DMS153 treated with DMSO at 0.1 percent for 48 hours (cell line): ENCODE measurements at regions not wholly inside any gene's neighbourhood (a gene's known extent, or its start where the extent isn't known, plus 50 kb on each side); places are given as distances from the start of the nearest gene placed in this dataset.
"Not testable (repeated sequence)": the region's sequence is repeated elsewhere in the genome, so short reads cannot be mapped to it uniquely, and the experiment has no call there.

ENCODE experiments used
- DNase-seq: peaks from one replicate; lab custom pipeline; 2025; ENCODE audit not compliant: unreplicated experiment; lab: John Stamatoyannopoulos, UW

DNA sequence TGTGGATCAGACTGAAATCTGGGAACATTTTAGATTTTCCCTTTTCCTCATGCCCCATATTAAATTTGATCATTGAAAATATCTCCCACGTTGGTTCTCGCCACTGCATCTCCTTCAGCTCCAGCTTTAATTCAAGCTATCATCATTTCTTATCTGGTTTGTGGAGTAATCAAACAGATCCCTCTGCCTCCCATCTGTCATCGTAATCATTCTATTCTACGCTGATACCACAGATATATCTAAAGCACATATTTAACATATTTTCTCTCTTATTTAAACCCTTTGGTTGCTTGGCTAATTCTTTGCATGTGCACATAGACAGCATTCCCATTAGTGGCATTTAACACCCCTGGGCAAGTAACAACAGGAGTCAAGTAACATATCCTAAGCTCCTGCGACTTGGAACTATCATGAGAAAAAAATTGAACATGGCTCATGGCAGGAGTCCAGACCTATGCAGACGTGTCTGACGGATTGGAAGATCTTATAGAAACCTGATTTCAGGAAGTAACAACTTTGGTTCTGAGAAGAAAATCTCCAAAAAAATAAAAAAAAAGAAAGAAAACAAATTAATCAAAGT lies 158.8 kb upstream of the KYNU start:
- no peak for DNase-seq

DNA sequence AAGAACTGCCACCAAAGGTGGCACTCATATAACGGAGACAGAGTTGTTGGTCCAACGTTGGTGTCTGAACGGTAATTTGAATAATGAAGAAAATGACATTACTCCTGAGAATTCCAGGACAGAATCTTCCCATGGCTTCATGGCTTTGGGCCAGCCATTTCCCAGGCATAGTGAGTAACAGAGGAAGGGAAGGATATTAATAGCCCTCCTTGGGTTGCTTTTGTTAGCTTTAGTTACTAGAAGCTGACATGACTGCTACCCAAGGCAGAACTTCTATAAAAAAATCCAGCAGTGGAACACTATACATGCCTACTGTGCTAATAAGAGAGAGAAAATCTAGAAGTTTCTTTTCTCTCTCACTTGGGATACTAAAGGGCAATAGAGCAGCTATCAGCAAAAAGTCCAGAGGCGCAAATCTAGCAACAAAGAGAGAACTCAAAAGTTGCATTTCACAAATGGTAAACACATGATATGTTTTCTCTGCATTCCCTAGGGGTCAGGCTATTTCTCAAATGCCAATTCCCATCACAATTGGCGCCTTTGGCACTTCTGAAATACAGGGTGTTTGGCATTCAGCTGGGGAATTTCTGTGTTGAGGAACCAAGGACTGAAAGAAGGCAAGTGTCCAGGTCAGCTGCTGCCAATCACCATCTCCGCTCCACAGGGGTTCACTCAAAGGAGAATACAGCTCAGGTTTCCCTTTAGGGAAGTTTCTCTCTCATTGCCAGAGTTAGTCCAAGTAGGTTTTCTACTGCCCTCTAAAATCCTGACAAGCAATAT lies 160.8 kb upstream of the KYNU start:
- DNase-seq: no peak

DNA sequence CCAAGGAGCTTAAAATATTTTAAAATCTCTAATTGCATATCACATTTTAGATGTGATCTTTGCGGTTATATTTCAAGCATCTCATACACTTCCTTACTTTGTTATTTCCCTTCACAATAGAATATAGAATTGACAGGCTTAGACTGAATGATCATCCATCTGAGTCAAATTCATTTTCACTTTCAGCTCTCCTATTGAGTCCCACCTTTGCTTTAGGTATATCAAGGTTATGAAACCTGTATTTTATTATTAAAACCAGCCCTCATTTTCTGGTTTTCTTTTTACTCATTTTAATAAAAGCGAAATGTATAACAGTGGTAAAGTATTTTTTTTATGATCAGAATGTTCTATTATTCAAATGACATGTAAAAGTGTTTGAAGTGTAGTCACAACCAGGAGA lies 162.9 kb upstream of the KYNU start:
- no peak for DNase-seq

DNA sequence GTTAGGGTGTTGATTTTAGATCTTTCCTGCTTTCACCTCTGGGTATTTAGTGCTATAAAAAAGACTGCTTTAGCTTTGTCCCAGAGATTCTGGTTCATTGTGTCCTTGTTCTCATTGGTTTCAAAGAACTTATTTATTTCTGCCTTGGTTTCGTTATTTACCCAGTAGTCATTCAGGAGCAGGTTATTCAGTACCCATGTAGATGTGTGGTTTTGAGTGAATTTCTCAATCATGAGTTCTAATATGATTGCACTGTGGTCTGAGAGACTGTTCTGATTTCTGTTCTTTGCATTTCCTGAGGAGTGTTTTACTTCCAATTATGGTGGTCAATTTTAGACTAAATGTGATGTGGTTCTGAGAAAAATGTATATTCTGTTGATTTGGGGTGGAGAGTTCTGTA lies 167.1 kb upstream of the KYNU start:
- no peak for DNase-seq

DNA sequence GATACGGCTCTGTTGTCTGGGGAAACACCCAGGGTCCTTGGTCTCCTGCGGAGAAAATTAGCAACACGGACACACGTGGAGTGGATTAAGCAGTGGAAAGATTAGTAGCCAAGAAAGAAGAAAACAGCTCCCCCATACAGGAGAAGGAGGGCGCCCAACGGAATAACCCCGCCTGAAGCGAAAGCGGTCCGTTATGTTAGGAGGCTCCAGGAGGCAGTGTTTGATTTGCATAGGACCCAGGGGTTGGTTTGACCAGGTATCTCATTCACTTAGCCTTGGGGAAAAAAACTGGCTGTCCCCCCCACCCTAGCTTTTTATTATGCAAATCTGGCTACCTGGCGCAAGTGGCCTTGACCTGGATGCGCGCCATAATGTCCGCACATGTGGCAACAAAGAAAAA lies 170.1 kb upstream of the KYNU start:
- DNase-seq: no peak

DNA sequence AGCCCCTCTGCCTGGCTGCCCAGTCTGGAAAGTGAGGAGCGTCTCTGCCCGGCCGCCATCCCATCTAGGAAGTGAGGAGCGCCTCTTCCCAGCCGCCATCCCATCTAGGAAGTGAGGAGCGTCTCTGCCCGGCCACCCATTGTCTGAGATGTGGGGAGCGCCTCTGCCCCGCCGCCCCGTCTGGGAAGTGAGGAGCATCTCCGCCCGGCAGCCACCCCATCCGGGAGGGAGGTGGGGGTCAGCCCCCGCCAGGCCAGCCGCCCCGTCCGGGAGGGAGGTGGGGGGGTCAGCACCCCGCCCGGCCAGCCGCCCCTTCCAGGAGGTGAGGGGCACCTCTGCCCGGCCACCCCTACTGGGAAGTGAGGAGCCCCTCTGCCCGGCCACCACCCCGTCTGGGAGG lies 175.1 kb upstream of the KYNU start:
- not testable (repeated sequence) for DNase-seq

DNA sequence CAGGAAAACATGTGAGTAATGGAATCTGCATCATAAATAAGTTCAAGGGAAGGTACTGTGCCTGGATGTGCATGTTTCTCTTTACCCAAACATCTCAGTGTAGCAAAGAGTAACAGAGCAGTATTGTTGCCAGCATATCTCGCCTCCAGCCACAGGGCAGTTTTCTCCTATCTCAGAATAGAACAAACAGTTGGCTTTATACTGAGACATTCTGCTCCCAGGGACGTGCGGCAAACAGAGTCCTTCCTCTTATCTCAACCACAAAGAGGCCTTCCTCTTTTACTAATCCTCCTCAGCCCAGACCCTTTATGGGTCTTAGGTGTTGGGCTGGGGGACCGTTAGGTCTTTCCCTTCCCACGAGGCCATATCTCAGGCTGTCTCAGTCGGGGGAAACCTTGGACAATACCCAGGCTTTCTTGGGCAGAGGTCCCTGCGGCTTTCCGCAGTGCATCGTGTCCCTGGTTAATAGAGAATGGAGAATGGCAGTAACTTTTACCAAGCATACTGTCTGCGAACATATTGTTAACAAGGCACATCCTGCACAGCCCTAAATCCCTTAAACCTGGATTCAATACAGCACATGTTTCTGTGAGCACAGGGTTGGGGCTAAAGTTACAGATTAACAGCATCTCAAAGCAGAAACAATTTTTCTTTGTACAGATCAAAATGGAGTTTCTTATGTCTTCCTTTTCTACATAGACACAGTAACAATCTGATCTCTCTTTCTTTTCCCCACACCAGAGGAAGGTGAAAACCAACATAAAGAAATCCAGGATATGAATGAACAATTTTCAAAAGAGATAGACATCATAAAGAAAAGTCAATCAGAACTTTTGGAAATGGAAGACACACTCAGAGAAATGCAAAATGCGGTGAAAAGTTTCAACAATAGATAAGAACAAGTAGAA lies 181.9 kb upstream of the KYNU start:
- not testable (repeated sequence) for DNase-seq

DNA sequence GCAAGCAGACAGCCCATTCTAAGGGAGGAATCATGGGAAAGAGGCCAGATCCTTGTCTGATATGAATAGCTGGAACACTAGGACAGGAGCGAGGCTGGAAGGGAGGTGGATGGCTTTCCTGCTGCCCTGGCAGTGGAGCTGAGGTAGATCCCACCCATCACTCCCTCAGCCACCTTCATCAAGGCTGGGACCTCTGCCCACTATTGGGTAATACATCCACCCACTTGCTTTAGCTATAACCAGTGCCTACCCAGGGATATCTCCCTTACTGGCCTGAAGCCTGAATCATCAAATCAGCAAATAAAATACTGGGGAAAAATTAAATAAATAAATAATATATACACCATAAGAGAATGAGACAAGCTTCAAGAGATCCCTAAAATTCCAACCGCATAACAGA lies 183.2 kb upstream of the KYNU start:
- no peak for DNase-seq

DNA sequence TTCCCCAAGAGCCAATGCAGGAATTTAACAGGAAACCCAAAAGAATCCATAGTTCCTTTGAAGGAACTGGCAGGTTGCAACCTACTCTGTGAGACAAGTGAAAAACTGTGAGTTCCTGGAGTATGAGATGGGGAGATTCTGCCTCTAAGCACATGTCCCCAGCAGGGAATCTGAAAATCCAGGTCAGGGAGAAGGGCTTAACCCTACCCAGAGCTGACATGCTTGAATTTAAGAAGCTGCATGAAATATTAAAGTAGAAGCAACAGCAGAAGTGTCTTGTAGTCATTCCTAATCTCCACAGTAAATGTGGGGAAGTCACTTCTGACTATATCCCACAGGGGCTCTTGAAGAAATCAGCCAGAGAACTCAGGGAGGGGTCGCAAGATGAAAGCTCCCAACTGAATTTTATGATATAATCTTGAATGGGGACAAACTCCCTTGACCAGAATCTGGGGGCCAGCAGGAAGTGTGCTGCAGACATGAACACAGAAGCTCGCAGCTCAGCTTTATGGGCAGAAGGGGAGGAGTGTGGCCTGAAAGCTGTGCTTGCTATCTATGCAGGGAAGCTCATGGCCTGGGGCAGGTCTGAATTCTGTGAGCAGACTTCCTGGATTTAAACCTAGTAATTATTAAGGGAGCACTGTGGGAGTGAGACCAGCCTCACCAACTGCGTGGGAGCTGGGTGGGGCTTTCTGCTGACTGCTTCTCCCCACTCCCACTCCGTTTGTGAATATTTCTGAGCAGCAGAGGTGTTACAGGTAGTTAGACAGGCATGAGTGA lies 184.1 kb upstream of the KYNU start:
- no peak for DNase-seq

DNA sequence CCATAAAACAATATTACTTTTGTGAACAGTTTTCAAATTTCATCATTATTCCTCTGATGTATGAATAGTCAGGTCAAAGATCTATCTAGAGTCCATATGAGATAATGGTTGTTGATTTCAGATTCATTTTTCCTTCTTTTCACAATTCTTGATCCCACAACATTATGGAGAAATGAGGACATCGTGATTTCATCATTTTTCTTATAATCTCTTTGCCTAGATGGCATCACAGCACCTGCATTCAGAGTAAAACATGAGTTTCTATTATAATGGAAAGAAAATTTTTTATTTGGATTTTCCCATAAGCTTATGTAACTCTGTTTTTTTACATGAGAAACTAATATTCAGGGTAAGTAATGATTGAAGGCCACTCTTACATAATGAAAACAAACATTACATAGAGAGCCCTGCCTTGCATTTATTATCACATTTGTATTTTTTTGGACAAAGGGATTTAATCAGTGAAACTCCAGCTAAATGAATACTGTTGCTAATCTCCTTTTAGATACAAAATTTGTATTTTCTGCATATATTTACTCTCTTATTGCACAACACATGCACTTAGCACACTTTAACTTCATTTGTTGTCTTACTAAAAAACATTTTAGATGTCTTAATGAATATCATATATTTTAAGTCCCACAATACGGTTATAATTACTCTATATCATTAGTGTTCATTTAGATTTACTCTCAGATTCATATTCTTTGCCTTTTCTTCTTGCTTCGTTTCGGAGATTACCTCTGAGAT lies 188.4 kb upstream of the KYNU start:
- DNase-seq: no peak

DNA sequence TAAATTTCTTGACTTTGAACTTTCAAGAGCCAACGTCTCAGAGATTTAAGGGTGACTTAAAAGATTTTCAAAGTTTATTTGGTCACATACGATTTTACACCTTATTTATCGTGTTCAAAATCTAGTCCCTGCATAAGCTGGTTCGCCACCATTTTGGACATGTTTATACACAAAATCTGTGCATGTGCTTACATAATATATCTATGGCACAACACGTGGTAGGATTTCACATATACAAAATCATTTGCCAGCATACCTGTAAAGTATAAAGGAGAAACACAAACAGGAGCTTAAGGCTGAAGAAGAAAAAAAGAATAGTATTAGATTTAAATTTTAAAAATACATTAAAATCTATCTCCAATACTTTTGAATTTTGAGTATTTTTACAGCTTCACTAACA lies 190.0 kb upstream of the KYNU start:
- no peak for DNase-seq

DNA sequence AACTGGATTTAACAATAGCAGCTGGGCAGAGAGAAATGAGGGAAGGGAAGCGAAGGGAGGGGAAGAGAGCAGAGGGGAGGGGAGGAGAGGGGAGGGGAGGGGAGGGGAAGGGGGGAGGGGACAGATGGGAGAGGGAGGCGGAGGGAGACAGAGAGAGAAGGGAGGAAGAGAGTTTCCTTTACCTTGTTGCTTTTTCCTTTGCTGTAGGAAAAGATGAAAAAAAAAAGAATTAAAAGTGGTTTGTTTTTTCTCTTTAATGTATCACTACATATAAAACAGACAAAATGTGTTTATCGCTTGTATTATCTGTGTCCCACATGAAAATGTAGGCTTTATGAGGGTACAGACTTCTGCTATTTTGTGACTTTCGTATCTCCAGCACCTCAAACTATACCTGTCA lies 190.4 kb upstream of the KYNU start:
- no peak for DNase-seq

DNA sequence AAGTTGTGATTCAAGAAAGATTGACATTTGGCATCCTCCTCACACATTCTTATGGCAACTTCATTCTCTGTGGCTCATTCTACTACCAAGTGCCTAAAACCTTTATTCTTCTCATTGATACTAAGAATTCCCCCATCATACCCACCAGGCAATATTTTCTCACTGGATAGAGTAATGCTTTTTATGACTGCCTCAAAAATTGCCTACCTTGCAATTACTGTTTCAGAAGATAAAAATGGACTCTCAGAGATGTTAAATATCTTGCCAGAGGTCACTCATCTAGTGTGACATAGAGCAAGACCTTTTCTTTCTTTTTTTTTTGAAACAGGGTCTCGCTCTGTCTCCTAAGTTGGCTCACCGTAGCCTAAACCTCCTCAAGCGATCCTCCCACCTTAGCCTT lies 192.8 kb upstream of the KYNU start:
- DNase-seq: no peak

DNA sequence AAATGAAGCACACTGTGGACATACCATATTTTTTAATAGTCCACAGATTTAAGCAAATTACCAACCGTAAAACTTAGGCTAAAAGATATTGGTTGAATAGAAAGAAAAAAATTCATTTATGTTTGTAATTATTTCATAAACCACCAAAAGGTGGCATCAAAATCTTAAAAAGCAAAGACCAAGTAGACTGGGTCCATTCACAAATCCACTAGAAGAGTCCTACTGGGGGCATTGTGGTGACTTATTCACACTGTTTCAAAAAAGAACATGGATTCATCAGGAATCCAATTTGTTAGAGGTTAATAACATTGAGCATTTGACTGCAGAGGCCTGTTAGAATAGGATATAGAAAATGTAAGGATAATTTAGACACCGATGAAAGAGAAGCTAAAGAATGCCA lies 194.9 kb upstream of the KYNU start:
- no peak for DNase-seq

DNA sequence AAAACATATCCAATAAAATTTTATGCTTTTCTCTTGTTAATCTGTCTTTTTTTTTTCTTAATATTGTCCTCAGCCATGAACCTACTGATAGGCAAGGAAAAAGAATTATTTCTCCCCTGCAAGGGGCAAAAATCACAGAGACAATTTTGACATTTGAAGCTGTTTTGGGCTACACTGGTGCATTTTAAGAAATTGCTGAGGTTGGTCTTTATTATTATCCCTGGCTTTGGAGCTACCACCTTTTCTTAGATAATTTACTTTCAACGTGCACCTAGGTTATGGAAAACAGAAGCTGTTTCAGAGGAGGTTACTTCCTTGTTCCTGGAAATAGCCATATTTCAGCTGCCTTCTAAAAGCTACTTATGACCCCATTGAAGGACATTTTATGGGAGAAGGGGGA lies 195.5 kb upstream of the KYNU start:
- DNase-seq: no peak

DNA sequence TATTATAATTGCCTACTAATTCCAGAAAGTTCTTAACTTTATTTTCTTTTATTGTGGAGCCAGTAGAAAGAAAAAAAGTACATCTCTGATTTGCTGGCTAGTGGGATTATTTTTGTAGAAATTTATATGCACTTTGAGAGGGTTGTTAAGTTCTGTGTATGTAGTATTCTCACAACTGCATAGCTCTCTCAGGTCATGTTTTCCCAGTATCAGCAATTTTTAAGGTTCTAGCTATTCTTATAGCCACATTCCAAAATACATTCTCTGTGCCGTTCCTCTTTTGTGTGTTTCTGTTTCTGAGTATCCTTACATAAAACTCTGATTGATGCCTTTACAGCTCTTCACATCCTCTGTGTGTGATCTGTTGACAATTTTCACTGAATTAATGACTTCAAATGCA lies 199.3 kb upstream of the KYNU start:
- DNase-seq: no peak

DNA sequence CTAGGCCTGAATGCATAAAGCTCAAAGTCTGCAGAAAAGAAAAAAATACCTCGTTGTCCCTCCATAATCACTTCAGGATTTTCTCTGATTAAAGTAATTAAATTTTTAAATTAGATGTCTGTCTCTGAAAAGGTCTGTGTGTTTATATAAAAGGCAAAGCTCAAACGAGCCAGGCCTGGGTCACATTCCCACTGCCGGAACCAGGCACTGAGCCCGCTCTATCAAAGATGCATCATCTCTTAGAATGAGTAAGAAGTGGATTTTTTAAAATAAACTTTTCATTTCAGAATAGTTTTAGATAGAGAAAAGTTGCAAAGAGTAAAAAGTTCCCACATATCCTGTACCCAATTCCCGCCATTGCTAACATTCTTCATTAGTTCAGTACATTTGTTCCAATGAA lies 202.1 kb upstream of the KYNU start:
- DNase-seq: no peak

DNA sequence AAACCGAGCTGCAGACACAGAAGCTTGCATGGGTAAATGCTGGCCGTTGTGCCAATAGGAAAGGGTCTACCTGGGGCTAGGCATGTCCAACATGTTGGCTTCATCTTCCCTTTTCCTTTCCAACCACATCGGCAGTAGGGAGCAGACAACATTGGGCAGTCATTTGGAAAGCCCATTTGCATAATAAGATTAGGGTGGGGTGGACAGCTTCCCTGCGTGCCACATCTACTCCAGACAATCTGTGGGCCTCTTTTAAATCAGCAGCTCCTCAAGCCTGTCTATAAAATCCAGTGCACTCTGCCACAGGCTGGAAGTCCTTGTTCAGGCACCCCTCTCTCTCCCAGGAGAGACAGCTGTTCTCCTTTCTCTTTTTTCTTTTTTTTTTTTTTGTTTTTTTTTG lies 203.6 kb upstream of the KYNU start:
- no peak for DNase-seq

DNA sequence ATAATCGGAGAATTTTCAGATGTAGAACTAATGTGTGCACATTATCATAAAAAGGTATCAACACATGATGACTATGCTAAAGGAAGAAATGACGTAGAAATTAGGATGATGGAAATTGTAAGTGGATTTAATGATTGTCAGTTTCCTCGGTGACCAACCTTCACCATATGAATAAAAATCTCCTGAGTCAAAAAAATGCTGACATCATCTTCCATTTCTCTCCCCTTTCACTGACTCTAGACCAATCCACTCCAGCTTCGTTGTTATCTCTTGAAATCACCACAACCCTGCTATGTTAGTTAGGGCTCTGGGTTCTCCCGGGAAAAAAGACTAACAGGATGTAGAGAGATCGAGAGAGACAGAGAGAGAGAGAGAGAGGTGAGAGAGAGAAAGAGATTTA lies 204.8 kb upstream of the KYNU start:
- DNase-seq: no peak

DNA sequence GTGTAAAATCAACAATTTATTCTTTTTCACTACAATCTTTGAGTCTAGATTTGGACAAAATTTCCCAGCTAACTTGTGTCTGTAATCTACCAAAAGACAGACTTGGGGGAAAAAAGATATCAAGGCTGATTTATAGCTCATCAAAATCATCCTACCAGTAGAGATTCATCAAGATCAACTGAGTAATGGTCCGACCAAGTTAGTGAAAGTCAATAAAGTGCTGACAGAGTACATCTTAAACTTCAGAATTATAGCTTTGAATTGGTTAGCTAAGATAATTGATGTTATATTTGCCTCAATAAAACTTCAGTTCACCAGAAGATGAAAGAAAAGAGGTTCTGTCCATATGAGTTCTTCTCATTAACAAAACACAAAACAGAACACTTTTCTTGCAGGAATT lies 207.1 kb upstream of the KYNU start:
- DNase-seq: no peak

DNA sequence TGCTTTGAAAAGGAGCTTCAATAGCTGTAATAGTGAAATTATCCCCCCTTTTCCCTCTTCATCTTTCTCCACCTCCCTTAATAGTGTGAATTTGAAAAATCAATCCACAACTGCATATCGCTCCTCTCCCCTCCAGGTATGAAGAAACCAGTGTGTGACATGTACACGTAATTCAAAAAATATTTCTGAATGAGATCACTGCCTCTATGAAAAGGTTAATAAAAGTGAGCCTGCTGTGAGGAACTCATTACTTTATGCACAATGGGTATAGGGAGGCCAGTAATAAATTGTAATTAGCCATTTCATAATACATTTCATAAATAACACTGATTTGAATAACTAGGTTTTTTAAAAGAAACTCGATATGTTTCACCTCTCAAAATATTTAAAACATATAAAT lies 209.0 kb upstream of the KYNU start:
- no peak for DNase-seq
